ENCODE measurements at regions not wholly inside any gene's neighbourhood (a gene's known extent, or its start where the extent isn't known, plus 50 kb on each side); places are given as distances from the start of the nearest gene placed in this dataset.

GRCh38 chr14:38481952-38482678, 226.2 kb upstream of the CLEC14A start:
- TF ChIP-seq HNF1B (CRISPR knock-in tag; IDR thresholded peaks at IDR 0.05): no peak
- TF ChIP-seq CTCF (CRISPR knock-in tag; IDR thresholded peaks at IDR 0.05): no peak
- no peak for TF ChIP-seq ZBTB1 (CRISPR knock-in tag; IDR thresholded peaks at IDR 0.05; ENCODE audit: borderline replicate concordance)
- no peak for TF ChIP-seq PATZ1 (CRISPR knock-in tag; IDR thresholded peaks at IDR 0.05)
- TF ChIP-seq HNRNPLL (IDR thresholded peaks at IDR 0.05; ENCODE audit: low read depth, low read length, poor library complexity, severe bottlenecking): no peak
- TF ChIP-seq ELF4 (CRISPR knock-in tag; IDR thresholded peaks at IDR 0.05; ENCODE audit: borderline replicate concordance): no peak

All from HepG2 (cell line).